SH-SY5Y (cell line): ENCODE measurements at regions not wholly inside any gene's neighbourhood (a gene's known extent, or its start where the extent isn't known, plus 50 kb on each side); places are given as distances from the start of the nearest gene placed in this dataset.

Experiments used
- GATA2 ChIP-seq: IDR thresholded peaks from 2 replicates; pipeline ENCODE4 v1.6.1; 2011; ENCODE audit warnings: mild to moderate bottlenecking, low read depth, low read length
- GATA3 ChIP-seq: IDR thresholded peaks from 2 replicates; pipeline ENCODE4 v1.6.1; 2011; ENCODE audit warnings: low read depth, mild to moderate bottlenecking, low read length, moderate library complexity

- TF ChIP-seq GATA2: no peak
- no peak for TF ChIP-seq GATA3
Observed at GRCh38 chr1:80250573-80251168, 1244.1 kb upstream of the ADGRL4 start.
